ENCODE measurements at regions not wholly inside any gene's neighbourhood (a gene's known extent, or its start where the extent isn't known, plus 50 kb on each side); places are given as distances from the start of the nearest gene placed in this dataset.

DNA sequence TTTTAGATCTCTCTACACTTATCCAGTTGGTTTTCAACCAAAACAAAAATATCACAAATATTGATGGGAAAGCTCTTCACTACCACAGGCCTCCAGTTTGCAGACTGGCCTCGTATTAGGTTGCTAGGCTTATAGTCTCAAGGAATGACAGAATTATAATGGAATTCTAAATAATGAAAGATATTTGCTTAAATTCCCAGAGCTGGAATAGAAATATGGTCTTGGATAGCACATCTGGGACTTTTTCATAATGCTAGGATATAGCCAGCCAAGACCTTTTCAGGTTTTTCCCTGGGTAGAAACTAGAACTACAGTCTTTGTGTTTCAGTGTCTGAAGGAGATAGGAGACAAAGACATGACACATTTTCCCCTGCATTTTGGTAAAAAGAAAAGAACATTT, 121.9 kb upstream of the STAC start:
- no peak for DNase-seq (ENCODE audit: low spot score)

DNA sequence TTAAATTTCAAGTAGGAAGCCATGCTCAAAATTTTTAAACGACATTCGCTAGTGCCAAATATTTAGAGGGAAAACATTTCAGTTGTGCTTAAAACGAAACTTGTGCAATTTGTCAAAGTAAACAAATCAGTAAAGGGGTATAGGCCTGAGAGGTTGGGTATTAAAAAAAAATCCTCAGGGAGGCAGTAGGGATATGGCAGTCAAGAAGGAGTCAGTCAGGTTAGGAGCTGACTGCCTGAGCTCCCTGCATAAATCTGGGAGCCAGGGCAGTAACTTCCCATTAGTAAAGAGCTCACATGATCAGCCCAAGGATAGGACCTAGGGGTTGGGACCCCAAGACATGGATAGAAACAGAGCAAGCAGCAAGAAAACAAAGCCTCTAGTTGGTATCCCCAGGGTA, 120.7 kb upstream of the STAC start:
- DNase-seq (ENCODE audit: low spot score): no peak

DNA sequence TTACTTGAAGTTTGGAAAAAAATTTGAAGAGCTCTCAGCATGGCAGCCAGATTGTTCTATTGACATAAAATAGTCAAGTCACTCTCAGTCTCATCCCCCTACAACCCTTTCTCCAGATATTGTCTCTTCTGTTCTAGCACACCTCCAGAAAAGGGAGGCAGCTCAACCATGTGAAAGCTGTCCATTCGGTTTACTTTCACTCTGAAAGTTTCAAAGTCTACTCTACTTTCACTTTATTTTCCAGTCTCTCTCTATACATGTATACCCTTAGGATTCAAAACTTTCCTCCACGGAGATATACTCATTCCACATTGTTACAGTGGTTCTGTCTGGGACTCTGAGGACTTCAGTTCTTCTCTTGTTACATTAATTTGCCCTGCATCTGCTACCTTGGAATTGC, 111.0 kb upstream of the STAC start:
- DNase-seq (ENCODE audit: low spot score): no peak

DNA sequence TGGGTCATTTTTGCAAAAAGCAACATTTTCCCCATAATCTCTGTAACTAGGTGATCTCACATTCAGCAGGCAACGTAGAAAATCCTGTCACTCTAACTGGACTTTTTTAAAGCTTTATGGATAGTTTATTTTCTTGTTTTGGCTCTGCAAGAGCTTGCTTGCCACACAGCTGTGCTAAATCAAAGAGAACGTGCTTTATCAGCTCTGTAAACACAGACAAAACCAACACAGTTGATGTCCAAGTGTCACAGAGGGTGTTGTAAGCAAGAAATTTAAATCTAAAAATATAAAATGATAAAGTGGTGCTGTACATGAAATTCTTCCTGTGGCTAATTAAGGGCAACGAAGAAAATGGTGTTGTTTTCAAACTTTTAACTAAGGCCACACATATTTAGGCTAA, 97.5 kb upstream of the STAC start:
- no peak for DNase-seq (ENCODE audit: low spot score)

DNA sequence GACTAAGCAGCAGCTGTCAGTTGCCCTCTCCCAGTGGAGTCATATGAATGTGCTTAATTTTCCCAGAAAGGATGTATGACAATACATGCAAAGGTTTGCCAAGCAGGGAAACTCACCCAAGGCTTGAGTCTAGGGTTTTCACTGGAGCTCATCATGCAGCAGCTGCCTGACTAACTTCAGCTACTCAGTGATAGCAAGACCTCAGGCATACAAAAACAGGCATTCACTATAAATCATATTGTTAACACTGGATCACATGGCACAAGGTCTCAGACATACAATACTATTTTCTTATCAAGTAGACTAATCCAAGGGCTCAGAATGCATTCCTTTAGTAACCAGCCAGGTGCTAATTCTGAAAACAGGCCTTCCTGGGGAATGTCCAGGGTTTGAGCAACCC, 85.0 kb upstream of the STAC start:
- DNase-seq (ENCODE audit: low spot score): no peak

DNA sequence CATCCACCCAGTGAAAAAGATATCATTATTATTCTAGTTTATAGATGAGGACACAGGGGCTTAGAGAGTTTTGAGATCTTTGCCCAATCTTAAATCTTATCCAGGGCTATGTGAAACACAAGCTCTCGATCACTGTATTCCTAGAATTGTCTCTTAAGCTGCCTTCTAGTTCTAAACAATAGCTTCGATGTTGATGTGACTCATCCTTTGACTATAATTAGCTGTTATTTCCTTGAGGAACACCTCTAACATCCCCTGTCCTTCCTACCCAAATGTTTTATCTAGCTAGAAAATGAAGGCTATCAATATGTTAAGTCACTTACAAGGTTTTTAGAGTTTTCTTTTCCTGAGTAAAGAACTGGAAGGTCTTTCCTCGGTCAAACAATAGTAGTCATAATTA, 83.1 kb upstream of the STAC start:
- no peak for DNase-seq (ENCODE audit: low spot score)

DNA sequence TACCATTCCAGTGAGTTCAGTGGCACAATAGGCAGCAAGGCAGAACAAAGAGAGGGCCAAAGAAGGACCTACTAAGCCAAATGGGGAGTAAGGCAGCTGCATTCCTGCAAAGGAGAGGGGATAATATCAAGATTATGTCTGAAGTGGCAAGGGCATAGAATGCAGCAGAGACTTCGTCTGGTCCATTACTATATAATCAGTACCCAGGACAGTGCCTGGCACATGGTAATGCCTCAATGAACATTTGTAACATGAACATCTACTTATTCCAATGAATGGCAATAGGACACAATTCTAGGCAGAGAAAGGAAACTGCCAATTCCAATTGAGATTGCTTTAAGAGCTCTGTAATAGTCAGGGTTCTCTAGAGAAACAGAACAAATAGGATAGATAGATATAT, 82.1 kb upstream of the STAC start:
- no peak for DNase-seq (ENCODE audit: low spot score)

DNA sequence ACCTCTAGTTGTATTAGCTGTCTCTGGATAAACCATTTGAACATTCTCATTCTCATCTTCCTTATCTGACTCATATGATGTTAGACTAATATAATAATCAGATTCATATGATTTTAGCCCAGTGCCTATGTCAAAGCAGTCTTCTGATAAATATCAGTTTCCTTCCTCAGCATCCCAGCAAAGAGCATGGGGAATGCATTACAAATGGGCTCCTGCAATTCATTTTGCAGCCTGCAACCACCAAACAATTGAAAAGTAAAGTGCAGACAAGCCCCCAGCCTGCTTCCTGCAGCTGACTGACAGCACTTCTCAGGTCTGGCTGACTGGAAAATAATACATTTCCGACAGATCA, 78.2 kb upstream of the STAC start:
- no peak for DNase-seq (ENCODE audit: low spot score)

DNA sequence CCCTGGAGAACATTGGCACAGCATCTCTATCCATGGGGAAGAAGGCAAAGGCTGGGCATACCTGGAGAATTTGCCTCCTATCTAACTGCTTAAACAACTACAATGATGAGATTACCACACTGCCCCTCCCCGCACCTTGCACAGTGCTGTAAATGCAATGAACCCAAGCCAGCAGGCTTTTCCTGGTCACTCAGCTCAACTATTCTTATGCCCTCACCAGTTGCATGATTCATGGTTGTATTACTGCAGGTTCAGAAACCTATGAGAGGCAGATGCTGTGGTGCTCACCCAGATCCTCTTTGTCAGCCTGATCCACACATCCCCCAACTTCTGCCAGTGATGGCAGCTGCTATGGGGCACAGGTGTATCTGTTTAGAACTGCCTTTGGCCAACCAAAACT, 77.7 kb upstream of the STAC start:
- DNase-seq (ENCODE audit: low spot score): no peak

DNA sequence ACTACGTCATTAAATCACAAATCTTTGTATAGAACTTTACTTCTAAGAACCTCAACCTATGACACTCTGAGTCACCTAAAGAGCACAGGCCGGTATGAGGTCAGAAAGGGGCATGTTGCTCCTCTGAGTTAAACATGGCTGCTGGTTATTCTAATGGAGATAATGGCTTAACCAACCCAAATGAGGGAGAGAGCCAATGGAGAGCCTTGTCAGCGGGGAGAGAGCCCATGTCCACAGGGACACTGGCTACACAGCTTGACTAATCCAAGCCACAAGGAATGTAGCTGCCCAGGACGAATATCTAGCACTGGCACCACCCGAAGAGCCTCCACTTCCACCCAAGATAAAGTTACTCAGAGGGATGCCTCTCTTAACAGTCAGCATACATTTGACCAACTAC, 77.0 kb upstream of the STAC start:
- DNase-seq (ENCODE audit: low spot score): no peak

DNA sequence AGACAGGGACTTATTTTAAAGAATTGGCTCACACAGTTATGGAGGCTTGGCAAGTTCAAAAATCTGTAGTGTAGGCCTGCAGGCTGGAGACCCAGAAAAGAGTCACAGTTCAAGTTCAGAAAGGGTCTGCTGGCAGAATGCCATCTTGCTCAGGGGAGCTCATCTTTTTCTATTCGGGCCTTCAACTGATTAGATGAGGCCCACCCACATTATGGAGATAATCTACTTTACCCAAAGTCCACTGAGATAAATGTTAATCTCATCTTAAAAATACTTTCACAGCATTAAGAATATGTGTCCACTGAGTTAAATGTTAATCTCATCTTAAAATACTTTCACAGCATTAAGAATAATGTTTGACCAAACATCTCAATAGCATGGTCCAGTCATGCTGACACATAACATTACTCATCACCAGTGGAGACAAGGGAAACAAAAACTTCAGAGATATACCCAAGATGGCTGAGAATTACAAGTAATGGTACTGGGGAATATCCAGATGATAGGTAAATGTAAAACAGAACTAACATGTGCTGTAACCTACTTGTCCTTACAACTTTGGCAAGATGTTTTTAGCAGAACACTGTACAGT, 74.3 kb upstream of the STAC start:
- no peak for DNase-seq (ENCODE audit: low spot score)

DNA sequence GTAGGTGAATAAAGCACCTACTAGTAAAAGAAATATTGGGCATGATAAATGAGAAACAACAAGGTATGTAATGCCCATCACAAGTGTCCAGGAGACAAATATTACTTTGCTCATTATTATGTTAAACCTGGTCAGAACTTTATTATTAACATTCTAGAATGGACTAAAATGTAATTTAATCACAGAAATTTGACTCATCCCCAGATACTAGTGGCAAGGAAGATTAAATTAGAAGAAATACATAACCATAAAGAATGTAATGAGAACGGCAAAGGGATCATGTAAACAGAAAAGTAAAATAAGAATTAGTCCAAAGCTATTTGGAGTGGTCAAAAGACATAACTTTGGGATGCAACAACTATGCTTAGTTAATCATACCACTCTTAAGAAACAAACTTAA, 71.2 kb upstream of the STAC start:
- DNase-seq (ENCODE audit: low spot score): no peak

DNA sequence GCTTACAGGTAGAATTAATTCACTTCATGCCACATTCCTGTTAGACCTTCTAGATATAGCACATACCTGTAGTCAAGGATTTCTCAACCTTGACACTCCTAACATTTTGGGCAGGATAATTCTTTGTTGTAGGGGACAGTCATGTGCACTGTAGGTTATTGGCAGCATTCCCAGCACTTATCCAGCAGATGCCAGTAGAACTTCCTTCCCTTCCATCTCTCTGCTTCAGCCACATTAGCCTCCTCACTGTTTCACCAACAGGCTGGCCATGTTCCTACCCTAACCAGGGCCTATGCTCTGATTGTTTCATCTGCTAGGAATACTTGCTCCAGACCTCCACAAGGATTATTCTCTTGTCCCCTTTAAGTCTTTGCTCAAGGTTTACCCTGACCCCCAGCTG, 68.0 kb upstream of the STAC start:
- DNase-seq (ENCODE audit: low spot score): no peak

DNA sequence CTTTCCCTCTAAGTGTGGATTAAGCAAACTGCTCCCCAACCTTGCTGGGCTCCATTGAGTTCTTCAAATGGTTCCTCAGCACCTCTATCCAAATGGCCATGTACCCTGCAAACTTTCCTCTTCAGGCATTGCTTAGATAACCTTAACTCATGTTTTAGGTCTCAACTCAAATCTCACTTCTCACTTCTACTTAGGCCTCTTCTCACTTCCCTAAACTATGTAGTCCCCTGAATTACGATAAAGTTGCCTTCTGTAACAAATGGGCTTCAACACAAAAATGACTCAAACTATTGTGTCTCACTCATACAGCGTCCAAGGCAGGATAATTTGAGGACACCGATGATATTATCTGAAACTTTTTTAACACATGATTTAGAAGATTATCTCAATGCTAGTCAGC, 62.4 kb upstream of the STAC start:
- no peak for DNase-seq (ENCODE audit: low spot score)

DNA sequence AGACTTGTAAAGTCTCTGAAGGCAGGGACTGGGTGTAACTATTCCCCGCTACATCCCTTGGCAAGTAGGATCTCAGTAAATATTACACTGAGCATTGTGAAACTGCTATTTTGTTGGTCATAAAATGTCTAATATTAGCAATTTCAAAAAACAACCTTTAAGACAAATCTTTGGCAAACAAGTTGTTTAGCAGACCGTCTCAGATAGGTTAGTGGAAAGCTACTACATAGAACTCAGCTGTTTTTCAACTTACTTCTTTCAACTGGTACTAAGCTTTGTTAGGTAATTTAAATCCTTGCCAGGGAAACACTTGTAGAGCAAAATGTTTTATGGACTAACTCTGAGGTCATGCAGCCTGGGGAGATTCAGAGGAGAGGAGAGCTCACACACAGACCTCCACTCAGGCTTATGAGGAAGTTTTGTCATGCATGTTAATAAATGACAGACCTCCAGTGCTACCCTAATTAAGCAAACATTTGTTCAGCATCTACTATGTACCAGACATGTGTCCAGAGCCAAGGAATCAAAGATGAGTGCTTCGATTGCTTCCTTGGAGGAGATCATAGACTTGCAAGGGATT, 61.6 kb upstream of the STAC start:
- DNase-seq (ENCODE audit: low spot score): no peak

DNA sequence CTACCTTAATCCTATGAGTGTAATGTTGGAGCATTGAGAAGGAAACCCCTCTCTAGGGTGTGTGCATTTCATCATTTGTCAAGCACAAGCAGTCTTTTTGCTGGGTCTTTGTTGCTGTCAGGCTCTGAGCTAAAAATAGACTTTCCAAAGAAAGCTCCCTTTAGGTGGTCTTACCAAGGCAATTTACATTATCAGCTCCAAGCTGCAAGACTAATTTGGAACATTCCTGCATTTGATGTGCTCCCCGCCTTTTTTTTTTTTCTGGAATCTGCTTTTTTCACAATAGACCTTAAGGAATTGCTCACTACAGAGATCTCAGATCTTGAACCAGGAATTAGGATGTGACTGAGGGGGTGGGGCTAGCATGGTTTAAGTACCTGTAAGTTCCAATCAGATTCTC, 60.6 kb upstream of the STAC start:
- DNase-seq (ENCODE audit: low spot score): no peak

Measured in HT-29 (cell line).